GM23338 (cell line): ENCODE measurements at regions not wholly inside any gene's neighbourhood (a gene's known extent, or its start where the extent isn't known, plus 50 kb on each side); places are given as distances from the start of the nearest gene placed in this dataset.

Experiments used
- ATAC-seq: fragments of 200-7000 bp; cut with Tn5 transposase; 3 replicates; pipeline ENCODE4 v1.9.1; 2020
- DNase-seq: peaks from one replicate; pipeline ENCODE4 v3.0.0-alpha.2; 2015; ENCODE audit warnings: low spot score
- H2AFZ ChIP-seq: fragments of 200-600 bp; sonication (generic); 2 replicates; pipeline ENCODE4 v1.8.0; 2016; ENCODE audit warnings: antibody characterized with exemption, mild to moderate bottlenecking, moderate library complexity
- H3F3A ChIP-seq: fragments of 200-600 bp; sonication (generic); replicated peaks from 2 replicates; pipeline ENCODE4 v1.8.0; 2017; ENCODE audit warnings: antibody characterized with exemption, mixed run types, low read depth
- H3K27ac ChIP-seq: fragments of 200-600 bp; sonication (generic); 2 replicates; pipeline ENCODE4 v1.6.1; 2016; ENCODE audit warnings: low read depth
- H3K27me3 ChIP-seq: fragments of 200-600 bp; sonication (generic); 2 replicates; pipeline ENCODE4 v1.8.0; 2016; ENCODE audit warnings: mild to moderate bottlenecking, mixed run types, moderate library complexity; ENCODE audit not compliant: insufficient read depth
- H3K36me3 ChIP-seq: fragments of 200-600 bp; sonication (generic); 2 replicates; pipeline ENCODE4 v1.8.0; 2016; ENCODE audit warnings: mild to moderate bottlenecking; ENCODE audit not compliant: insufficient read depth
- H3K4me1 ChIP-seq: fragments of 200-600 bp; sonication (generic); 2 replicates; pipeline ENCODE4 v1.8.0; 2016; ENCODE audit warnings: mild to moderate bottlenecking, moderate library complexity; ENCODE audit not compliant: insufficient read depth
- H3K4me2 ChIP-seq: fragments of 200-600 bp; sonication (generic); 2 replicates; pipeline ENCODE4 v1.7.1; 2017; ENCODE audit warnings: mixed run types
- H3K4me3 ChIP-seq: fragments of 200-600 bp; sonication (generic); 2 replicates; pipeline ENCODE4 v1.6.1; 2016; ENCODE audit warnings: mixed run types
- H3K79me2 ChIP-seq: fragments of 200-600 bp; sonication (generic); replicated peaks from 2 replicates; pipeline ENCODE4 v1.8.0; 2017; ENCODE audit warnings: mild to moderate bottlenecking; ENCODE audit not compliant: insufficient read depth
- H3K9me2 ChIP-seq: fragments of 200-600 bp; sonication (generic); 2 replicates; pipeline ENCODE4 v1.8.0; 2017; ENCODE audit not compliant: insufficient read depth
- H4K20me1 ChIP-seq: fragments of 200-600 bp; sonication (generic); replicated peaks from 2 replicates; pipeline ENCODE4 v1.8.0; 2017; ENCODE audit warnings: mild to moderate bottlenecking; ENCODE audit not compliant: insufficient read depth
- H3K27ac Mint-ChIP-seq: 2 replicates; pipeline ENCODE4 v1.8.0; 2020; ENCODE audit warnings: inconsistent platforms, mild to moderate bottlenecking, moderate library complexity, mixed read lengths
- H3K27me3 Mint-ChIP-seq: 3 replicates; pipeline ENCODE4 v1.8.0; 2022; ENCODE audit warnings: low read depth, mild to moderate bottlenecking, moderate library complexity, mixed read lengths, inconsistent platforms; ENCODE audit not compliant: insufficient read depth, poor library complexity
- H3K36me3 Mint-ChIP-seq: 3 replicates; pipeline ENCODE4 v1.8.0; 2021; ENCODE audit warnings: low read depth, mild to moderate bottlenecking, inconsistent platforms, moderate library complexity, mixed read lengths
- H3K4me1 Mint-ChIP-seq: 3 replicates; pipeline ENCODE4 v1.8.0; 2020; ENCODE audit warnings: mild to moderate bottlenecking, inconsistent platforms, mixed read lengths
- H3K4me3 Mint-ChIP-seq: 3 replicates; pipeline ENCODE4 v1.8.0; 2021; ENCODE audit warnings: moderate library complexity, mild to moderate bottlenecking, inconsistent platforms, mixed read lengths
- H3K9me3 Mint-ChIP-seq: 3 replicates; pipeline ENCODE4 v1.8.0; 2020; ENCODE audit warnings: moderate library complexity, mild to moderate bottlenecking, inconsistent platforms, mixed read lengths
- CREB1 ChIP-seq: fragments of 250-450 bp; sonication (Bioruptor Pico); IDR thresholded peaks from 2 replicates; pipeline ENCODE4 v1.5.0; 2020; ENCODE audit warnings: low read depth, mild to moderate bottlenecking, moderate library complexity
- EZH2 ChIP-seq: fragments of 200-600 bp; sonication (generic); IDR thresholded peaks from one replicate; pipeline ENCODE4 v1.8.0; 2017; ENCODE audit warnings: antibody characterized with exemption, mild to moderate bottlenecking, low read depth; ENCODE audit not compliant: unreplicated experiment
- EZH2phosphoT487 ChIP-seq: fragments of 200-600 bp; sonication (generic); IDR thresholded peaks from one replicate; pipeline ENCODE4 v1.8.1; 2018; ENCODE audit warnings: antibody characterized with exemption; ENCODE audit not compliant: unreplicated experiment
- JUNB ChIP-seq: IDR thresholded peaks from one replicate; pipeline ENCODE4 v1.6.1; 2016; ENCODE audit warnings: antibody characterized with exemption; ENCODE audit not compliant: unreplicated experiment
- NANOG ChIP-seq: IDR thresholded peaks from 2 replicates; pipeline ENCODE4 v1.6.1; 2016; ENCODE audit warnings: antibody characterized with exemption, borderline replicate concordance
- POLR2AphosphoS5 ChIP-seq: IDR thresholded peaks from 2 replicates; pipeline ENCODE4 v1.6.1; 2016; ENCODE audit warnings: antibody characterized with exemption, low read depth
- STAT1 ChIP-seq: IDR thresholded peaks from one replicate; pipeline ENCODE4 v1.6.1; 2016; ENCODE audit warnings: antibody characterized with exemption; ENCODE audit not compliant: unreplicated experiment
- ZNF114 ChIP-seq: fragments of 250-450 bp; sonication (Bioruptor Pico); IDR thresholded peaks from 2 replicates; pipeline ENCODE4 v1.5.0; 2020; ENCODE audit warnings: mild to moderate bottlenecking, moderate library complexity
- ZNF331 ChIP-seq: fragments of 250-450 bp; sonication (Bioruptor Pico); IDR thresholded peaks from 2 replicates; pipeline ENCODE4 v1.5.0; 2020; ENCODE audit warnings: low read depth, mild to moderate bottlenecking, moderate library complexity
- TF ChIP-seq, protein P1 (sequence below): IDR thresholded peaks from one replicate; pipeline ENCODE4 v1.6.1; 2018; ENCODE audit warnings: antibody characterized with exemption; ENCODE audit not compliant: unreplicated experiment
- TF ChIP-seq, protein P2 (sequence below): IDR thresholded peaks from 2 replicates; pipeline ENCODE4 v1.6.1; 2016; ENCODE audit warnings: antibody characterized with exemption
- TF ChIP-seq, protein P3 (sequence below): fragments of 250-450 bp; sonication (Bioruptor Pico); IDR thresholded peaks from 2 replicates; pipeline ENCODE4 v1.5.0; 2020; ENCODE audit warnings: mild to moderate bottlenecking, moderate library complexity
- TF ChIP-seq, protein P4 (sequence below), 2 experiments: fragments of 200-600 bp in 1 of 2; sonication (generic) in 1 of 2; conservative IDR thresholded peaks; 2 replicates each; pipeline versions ENCODE4 v1.5.1 to v1.6.1; 2016 to 2017; ENCODE audit warnings: antibody characterized with exemption in 2 of 2, low read depth in 2 of 2, mild to moderate bottlenecking in 2 of 2, moderate library complexity in 1 of 2

DNA sequence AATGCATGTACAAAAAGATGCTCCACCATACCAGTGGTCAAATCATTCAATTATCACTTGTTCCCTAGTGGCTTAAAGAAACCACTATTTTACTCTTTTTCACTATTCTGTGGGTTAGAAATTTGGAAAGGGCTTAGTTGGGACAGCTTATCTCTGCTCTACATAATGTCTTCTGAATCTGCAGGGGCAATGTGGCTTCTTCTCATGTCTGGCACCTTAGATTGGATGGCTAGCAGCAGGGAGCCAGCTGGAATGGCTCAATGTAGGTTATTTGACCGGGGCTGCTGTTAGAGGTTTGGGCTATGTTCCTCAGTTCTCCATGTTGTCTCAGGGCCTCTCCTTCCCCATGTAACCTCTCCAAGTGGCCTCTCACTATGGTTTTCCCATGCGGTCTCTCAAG lies 57.5 kb upstream of the EPHB1 start:
- no peak overlapping the region for H3K4me3 Mint-ChIP-seq
- DNase-seq (no peak), ATAC-seq (no peak)
- H3K4me1 Mint-ChIP-seq: no peaks in the 10 kb centered on the region
- Histone ChIP-seq H3K4me2 (no peak overlapping the region), H3K9me2 (no peaks in the 10 kb centered on the region), H3K27me3 (no peaks in the 10 kb centered on the region), H3K4me3 (no peak overlapping the region), H2AFZ (no peak overlapping the region), H3F3A (no peaks in the 10 kb centered on the region), H3K4me1 (no peaks in the 10 kb centered on the region), H4K20me1 (no peaks in the 10 kb centered on the region), H3K36me3 (no peaks in the 10 kb centered on the region), H3K79me2 (no peaks in the 10 kb centered on the region), H3K27ac (no peak overlapping the region)
- no peak overlapping the region for H3K27ac Mint-ChIP-seq
- H3K27me3 Mint-ChIP-seq: peaks cover 2% of the 10 kb centered on the region
- H3K36me3 Mint-ChIP-seq: no peaks in the 10 kb centered on the region
- no peak for TF ChIP-seq CREB1 (CRISPR knock-in tag)
- TF ChIP-seq, protein P1, sequence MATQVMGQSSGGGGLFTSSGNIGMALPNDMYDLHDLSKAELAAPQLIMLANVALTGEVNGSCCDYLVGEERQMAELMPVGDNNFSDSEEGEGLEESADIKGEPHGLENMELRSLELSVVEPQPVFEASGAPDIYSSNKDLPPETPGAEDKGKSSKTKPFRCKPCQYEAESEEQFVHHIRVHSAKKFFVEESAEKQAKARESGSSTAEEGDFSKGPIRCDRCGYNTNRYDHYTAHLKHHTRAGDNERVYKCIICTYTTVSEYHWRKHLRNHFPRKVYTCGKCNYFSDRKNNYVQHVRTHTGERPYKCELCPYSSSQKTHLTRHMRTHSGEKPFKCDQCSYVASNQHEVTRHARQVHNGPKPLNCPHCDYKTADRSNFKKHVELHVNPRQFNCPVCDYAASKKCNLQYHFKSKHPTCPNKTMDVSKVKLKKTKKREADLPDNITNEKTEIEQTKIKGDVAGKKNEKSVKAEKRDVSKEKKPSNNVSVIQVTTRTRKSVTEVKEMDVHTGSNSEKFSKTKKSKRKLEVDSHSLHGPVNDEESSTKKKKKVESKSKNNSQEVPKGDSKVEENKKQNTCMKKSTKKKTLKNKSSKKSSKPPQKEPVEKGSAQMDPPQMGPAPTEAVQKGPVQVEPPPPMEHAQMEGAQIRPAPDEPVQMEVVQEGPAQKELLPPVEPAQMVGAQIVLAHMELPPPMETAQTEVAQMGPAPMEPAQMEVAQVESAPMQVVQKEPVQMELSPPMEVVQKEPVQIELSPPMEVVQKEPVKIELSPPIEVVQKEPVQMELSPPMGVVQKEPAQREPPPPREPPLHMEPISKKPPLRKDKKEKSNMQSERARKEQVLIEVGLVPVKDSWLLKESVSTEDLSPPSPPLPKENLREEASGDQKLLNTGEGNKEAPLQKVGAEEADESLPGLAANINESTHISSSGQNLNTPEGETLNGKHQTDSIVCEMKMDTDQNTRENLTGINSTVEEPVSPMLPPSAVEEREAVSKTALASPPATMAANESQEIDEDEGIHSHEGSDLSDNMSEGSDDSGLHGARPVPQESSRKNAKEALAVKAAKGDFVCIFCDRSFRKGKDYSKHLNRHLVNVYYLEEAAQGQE: no peak
- TF ChIP-seq, protein P2, sequence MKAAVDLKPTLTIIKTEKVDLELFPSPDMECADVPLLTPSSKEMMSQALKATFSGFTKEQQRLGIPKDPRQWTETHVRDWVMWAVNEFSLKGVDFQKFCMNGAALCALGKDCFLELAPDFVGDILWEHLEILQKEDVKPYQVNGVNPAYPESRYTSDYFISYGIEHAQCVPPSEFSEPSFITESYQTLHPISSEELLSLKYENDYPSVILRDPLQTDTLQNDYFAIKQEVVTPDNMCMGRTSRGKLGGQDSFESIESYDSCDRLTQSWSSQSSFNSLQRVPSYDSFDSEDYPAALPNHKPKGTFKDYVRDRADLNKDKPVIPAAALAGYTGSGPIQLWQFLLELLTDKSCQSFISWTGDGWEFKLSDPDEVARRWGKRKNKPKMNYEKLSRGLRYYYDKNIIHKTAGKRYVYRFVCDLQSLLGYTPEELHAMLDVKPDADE: no peak
- no peak for TF ChIP-seq POLR2AphosphoS5
- no peak for TF ChIP-seq NANOG
- TF ChIP-seq, protein P3, sequence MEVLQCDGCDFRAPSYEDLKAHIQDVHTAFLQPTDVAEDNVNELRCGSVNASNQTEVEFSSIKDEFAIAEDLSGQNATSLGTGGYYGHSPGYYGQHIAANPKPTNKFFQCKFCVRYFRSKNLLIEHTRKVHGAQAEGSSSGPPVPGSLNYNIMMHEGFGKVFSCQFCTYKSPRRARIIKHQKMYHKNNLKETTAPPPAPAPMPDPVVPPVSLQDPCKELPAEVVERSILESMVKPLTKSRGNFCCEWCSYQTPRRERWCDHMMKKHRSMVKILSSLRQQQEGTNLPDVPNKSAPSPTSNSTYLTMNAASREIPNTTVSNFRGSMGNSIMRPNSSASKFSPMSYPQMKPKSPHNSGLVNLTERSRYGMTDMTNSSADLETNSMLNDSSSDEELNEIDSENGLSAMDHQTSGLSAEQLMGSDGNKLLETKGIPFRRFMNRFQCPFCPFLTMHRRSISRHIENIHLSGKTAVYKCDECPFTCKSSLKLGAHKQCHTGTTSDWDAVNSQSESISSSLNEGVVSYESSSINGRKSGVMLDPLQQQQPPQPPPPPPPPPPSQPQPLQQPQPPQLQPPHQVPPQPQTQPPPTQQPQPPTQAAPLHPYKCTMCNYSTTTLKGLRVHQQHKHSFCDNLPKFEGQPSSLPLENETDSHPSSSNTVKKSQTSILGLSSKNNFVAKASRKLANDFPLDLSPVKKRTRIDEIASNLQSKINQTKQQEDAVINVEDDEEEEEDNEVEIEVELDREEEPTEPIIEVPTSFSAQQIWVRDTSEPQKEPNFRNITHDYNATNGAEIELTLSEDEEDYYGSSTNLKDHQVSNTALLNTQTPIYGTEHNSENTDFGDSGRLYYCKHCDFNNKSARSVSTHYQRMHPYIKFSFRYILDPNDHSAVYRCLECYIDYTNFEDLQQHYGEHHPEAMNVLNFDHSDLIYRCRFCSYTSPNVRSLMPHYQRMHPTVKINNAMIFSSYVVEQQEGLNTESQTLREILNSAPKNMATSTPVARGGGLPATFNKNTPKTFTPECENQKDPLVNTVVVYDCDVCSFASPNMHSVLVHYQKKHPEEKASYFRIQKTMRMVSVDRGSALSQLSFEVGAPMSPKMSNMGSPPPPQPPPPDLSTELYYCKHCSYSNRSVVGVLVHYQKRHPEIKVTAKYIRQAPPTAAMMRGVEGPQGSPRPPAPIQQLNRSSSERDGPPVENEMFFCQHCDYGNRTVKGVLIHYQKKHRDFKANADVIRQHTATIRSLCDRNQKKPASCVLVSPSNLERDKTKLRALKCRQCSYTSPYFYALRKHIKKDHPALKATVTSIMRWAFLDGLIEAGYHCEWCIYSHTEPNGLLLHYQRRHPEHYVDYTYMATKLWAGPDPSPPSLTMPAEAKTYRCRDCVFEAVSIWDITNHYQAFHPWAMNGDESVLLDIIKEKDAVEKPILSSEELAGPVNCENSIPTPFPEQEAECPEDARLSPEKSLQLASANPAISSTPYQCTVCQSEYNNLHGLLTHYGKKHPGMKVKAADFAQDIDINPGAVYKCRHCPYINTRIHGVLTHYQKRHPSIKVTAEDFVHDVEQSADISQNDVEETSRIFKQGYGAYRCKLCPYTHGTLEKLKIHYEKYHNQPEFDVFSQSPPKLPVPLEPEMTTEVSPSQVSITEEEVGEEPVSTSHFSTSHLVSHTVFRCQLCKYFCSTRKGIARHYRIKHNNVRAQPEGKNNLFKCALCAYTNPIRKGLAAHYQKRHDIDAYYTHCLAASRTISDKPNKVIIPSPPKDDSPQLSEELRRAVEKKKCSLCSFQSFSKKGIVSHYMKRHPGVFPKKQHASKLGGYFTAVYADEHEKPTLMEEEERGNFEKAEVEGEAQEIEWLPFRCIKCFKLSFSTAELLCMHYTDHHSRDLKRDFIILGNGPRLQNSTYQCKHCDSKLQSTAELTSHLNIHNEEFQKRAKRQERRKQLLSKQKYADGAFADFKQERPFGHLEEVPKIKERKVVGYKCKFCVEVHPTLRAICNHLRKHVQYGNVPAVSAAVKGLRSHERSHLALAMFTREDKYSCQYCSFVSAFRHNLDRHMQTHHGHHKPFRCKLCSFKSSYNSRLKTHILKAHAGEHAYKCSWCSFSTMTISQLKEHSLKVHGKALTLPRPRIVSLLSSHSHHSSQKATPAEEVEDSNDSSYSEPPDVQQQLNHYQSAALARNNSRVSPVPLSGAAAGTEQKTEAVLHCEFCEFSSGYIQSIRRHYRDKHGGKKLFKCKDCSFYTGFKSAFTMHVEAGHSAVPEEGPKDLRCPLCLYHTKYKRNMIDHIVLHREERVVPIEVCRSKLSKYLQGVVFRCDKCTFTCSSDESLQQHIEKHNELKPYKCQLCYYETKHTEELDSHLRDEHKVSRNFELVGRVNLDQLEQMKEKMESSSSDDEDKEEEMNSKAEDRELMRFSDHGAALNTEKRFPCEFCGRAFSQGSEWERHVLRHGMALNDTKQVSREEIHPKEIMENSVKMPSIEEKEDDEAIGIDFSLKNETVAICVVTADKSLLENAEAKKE (CRISPR knock-in tag): no peak
- TF ChIP-seq ZNF114 (CRISPR knock-in tag): no peak
- TF ChIP-seq ZNF331 (CRISPR knock-in tag): no peak
- TF ChIP-seq, protein P4, sequence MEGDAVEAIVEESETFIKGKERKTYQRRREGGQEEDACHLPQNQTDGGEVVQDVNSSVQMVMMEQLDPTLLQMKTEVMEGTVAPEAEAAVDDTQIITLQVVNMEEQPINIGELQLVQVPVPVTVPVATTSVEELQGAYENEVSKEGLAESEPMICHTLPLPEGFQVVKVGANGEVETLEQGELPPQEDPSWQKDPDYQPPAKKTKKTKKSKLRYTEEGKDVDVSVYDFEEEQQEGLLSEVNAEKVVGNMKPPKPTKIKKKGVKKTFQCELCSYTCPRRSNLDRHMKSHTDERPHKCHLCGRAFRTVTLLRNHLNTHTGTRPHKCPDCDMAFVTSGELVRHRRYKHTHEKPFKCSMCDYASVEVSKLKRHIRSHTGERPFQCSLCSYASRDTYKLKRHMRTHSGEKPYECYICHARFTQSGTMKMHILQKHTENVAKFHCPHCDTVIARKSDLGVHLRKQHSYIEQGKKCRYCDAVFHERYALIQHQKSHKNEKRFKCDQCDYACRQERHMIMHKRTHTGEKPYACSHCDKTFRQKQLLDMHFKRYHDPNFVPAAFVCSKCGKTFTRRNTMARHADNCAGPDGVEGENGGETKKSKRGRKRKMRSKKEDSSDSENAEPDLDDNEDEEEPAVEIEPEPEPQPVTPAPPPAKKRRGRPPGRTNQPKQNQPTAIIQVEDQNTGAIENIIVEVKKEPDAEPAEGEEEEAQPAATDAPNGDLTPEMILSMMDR (conservative IDR thresholded peaks at IDR 0.05; ENCODE audit: low read depth in 2 of 2): no peak
- TF ChIP-seq STAT1: no peak
- no peak for TF ChIP-seq JUNB
- no peak for TF ChIP-seq EZH2phosphoT487
- TF ChIP-seq EZH2: no peak
- no peaks in the 10 kb centered on the region for H3K9me3 Mint-ChIP-seq
